Occipital lobe (tissue), 1 donor: ENCODE measurements at regions not wholly inside any gene's neighbourhood (a gene's known extent, or its start where the extent isn't known, plus 50 kb on each side); places are given as distances from the start of the nearest gene placed in this dataset.

Experiments used
- DNase-seq: peaks from one replicate; lab custom pipeline; 2025; lab: John Stamatoyannopoulos, UW

DNA sequence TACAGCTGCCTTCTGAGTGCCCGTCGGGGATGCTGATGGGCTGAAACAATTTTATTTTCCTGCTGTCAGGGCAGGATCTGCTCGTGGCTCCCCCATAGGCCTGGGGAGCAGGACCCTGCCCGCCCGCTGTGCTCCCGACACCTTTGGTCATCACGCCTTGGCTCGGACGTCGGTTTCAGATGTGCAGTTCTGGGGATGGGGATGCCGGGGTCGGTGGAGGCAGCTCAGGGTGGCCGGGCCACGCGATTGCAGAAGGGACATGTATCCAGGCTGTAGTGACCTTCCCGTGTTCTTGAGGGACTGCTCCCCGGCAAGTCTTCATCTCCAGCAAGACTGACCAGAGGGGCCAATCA is 1150.5 kb downstream of the BRD1 start:
- no peak for DNase-seq

DNA sequence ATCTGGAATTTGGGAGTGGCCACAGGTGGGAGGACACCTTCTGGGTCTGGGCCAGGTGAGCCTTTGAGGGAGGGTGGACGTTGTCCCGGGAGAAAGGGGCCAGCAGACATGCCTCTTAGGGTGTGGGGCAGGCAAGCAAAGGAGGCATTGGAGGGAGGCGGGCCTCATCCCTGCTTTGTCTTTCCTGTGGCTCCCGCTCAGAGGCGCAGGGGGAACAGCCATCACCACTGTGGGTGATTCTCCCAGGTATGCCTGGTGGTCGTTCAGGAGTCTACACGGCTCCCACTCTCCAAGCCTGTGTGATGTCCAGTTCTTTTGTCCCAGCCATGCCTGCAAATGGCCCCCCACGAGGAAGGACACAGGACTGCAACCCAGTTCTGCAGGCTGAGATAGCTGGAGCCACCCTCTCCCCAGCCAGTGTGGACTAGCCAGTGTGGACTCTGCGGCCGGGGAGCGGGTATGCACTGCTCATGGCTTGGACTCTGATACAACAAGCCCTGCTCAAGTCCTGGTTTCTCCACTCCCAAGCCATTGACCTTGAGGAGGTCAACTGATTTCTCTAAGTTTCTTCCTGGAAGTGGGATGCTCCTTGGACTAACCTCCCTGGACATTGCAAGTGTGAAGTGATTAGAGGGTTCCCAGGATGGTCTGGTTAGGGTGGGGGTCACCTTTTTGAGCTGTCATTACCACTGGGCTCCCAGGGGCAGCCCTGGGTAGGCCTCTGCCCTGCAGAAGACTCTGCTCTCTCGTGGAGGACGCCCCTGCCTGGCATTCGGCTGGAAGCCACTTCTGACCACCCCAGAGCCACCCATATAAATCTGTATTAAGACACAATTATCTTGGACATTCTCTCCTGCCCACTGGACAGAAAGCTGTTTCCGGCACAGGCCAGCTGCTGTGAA is 1151.2 kb downstream of the BRD1 start:
- no peak for DNase-seq

GRCh38 chr22:48675830-48676145 is 1151.9 kb downstream of the BRD1 start:
- DNase-seq, result no peak

DNA sequence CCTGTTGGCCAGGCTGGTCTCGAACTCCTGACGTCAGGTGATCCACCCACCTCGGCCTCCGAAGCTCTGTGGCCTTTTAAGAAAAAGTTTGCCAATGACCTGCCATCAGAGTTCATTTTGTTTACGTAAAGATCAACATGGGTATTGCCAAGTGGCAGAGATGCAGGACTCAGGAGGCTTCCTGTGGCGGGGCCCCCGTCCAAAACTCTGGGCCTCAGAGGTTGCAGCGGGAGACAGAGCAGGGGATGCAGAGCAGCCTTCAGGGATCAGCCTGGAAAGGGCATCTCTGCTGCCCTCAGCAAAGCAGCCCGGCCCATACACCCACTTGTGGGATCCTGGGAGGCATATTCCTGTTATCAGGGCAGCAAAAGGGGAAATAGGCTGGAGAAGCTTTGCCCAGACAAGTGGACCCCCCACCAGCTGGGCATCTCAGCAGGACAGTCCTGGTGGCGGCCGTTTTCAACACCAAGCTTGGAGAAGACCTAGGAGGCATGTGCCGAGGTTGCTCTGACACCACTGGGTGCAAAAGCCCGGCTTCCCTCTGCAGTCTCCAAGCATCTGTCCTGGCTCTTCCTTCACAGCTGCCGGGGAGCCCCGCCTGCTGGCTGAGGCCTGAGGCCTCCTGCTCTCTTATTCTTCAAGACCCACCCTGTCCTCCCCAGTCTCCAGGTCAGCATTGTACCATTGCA is 1152.4 kb downstream of the BRD1 start:
- no peak for DNase-seq

DNA sequence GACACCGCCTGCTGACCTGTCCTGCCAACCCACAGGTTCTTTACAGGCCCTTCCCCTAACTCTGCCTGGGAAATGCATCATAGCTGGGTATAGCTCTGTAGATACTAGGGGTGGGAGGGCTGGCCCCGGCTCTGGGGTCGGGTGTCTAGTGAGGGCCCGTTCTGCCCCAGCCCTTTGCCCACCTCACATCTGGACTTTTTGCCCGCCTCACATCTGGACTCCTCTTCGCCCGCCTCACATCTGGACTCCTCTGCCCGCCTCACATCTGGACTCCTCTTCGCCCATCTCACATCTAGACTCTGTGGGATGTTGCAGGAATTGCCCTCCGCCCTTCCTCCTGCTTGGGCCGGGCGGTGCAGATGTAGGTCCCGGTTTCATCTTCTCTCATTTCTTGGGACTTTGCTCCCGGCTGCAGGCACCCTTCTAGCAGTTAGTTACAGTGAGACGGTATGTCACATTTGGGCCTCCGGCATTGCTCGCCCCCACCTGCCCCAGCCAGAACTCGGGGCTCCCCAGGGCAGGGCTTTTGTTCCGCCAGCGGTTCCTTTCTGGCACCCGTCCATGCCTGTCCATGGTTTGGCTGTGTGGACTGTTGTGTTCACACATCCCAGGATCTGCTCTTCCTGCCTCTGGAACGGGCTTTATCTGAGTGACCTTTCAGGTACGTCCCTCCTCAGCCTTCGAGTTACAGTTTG is 1153.7 kb downstream of the BRD1 start:
- no peak for DNase-seq

GRCh38 chr22:48672387-48672786 is 1155.3 kb downstream of the BRD1 start:
- no peak for DNase-seq

- no peak for DNase-seq
These were observed 1156.9 kb downstream of the BRD1 start for GRCh38 chr22:48670731-48671130.

GRCh38 chr22:48669986-48670716 is 1157.5 kb downstream of the BRD1 start:
- DNase-seq, result no peak

DNA sequence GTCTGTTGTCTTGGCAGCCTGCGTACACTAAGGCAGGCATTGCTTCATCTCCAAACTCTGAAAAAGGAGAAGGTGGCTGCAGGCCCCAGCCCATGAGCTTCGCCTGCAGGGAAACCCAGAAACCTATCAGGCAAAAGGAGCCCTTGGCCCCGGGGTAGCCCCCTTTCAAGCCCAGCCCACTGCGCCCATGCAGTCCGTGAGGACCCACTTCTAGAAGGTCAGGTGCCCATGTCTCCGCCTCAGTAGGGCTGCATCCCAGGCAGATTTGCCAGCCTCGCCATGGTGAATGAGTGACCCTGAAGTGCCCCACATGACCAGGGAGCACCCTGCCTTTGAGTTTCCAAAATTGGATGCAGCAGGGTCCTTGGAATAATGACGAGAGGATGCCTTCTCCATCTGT is 1158.4 kb downstream of the BRD1 start:
- no peak for DNase-seq

DNA sequence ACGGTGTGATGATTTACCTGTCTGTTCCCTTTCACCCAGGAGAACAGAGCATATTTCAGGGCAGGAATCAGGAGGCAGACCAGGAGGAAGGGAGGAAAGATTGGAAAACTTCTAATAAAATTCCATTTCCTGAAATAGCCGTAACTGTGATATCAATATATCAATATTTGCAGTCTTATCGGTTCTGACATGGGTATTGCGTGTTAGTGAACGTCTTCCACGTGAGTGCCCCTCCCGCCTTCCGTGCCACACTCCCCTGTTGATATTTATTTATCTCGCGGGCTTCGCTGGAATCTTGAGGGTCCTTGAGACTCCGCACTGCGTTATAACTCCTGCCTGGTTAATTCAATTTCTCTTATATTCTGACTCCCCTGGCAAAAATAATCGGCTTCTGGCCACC is 1160.4 kb downstream of the BRD1 start:
- no peak for DNase-seq

GRCh38 chr22:48666620-48667019 is 1161.1 kb downstream of the BRD1 start:
- DNase-seq, result no peak

DNA sequence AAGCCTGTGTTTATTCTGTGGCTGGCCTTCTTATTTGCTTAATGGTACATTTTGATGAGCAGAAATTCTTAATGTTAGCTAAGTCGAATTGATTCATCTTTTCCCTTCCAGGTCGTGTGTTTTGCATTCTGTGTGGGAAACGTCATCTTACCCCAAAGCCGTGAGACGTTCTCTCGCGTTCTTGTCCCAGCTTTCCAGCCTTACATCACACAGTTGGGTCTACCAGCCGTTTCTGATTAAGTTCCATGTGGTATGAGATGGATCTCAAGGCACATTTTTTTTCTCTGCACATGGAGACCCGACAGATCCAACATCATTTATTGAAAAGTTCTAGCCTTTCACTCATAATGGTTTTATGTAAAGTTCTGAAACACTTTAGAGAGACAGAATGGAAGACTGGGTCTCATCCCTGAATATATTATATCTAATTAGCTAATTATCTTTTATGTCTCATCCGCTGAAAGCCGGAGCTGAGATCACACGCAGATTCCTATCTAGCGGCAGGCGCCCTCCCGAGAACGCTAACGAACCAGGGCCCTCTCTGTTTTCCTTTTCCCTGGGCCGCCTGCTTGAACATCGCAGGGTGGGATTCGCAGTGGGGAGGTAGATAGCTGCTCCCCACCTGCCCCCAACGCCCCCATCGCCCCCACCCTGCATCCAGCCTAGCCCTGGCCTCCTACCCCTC is 1162.2 kb downstream of the BRD1 start:
- no peak for DNase-seq

DNA sequence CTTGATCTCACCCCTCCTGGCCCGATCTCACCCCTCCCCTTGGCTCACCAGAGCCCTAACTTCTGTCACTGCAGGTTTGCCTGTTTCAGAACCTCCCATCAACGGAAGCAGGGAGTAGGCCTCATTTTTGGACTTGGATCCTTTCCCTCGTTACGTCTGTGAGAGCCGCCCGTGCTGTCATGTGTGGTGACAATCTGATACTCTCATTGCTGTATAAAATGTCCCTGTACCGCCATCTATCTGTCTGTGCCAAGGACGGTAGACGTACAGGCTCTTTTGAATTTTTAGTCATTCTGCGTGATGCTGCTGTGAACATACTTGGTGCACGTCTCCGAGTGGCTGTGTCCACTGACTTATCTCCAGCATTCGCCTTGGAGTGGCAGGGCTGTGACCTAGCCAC is 1163.1 kb downstream of the BRD1 start:
- DNase-seq, result no peak

GRCh38 chr22:48663297-48663696 is 1164.4 kb downstream of the BRD1 start:
- DNase-seq, result no peak

DNA sequence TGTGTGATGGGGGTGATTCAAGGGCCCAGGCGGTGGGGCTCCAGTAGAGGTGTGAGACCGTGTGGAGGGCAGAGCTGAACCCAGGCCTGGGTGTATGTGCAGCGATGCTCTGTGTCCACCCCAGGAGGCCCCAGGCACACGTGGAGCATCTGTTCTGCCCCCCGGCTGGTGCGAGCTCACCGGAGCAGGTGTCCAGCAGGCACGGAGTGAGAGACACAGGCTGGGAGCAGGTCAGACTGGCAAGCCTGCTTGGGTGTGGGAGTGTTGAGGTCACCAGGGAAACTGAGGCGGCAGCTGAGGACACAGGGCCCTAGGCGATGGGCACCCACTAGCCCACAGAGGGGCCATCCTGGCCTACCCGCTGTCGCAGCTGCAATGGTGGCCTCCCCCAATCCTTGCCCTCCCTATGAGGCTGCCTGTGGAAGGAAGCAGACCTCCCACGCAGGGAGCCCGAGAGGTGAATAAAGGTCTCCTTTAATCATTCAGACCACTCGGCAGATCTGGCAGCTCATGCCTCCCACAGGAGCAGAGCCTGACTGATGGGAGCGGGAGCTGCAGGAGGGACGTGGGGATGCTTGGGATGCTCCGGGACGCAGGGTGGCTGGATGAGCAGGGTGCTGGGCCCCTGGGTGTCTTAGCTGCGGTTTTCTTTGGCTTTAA is 1165.1 kb downstream of the BRD1 start:
- DNase-seq, result no peak

GRCh38 chr22:48661984-48662383 is 1165.7 kb downstream of the BRD1 start:
- no peak for DNase-seq

DNA sequence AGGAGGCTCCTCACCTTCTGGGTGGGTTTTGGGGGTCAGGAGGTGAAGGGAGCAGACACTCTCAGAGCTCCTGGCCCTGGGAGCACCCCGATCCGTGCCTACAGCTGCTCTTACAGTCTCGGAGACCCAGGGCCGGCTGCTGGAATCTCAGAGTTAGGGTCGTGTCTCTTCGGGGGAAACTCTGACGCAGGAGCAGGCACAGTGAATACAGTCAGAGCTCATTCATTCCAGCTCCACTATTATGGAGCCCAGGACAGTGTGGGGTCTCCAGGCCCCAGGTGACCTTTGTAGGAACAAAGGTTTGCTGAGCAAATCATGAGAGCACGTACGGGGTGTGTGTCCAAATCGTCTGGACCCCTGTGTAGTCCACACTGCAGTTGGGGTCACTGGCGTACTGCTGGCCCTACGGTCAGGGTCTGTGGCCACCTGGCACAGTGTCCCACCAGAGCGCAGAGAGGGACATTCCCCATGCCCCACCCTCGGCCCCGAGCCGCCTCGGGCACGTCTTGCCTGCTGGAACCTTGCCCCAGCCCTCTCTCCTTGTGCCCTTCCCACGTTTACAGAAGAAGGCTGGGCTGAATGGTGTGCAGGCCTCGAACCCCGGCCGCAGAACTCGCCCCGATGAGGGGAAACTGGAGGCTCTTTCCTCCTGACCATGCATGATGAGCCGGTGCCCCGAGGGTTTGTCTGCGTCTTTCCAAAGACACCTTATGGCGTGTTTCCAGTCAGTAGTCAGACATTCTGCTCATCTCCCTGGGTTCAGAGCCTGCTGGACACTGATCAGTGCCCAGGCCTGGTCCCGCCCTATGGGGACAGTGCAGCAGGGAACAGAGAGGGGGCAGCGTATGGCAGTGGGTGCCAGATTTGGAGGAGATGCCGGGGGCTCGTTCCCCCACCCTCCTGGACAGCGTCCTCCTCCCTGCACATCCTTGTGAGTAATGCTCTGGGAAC is 1166.6 kb downstream of the BRD1 start:
- no peak for DNase-seq

GRCh38 chr22:48660104-48660789 is 1167.4 kb downstream of the BRD1 start:
- no peak for DNase-seq

GRCh38 chr22:48659404-48659996 is 1168.2 kb downstream of the BRD1 start:
- no peak for DNase-seq
